Thyroid gland (tissue), 4 donors: ENCODE measurements at regions not wholly inside any gene's neighbourhood (a gene's known extent, or its start where the extent isn't known, plus 50 kb on each side); places are given as distances from the start of the nearest gene placed in this dataset.

Source experiments
- POLR2A ChIP-seq, 2 donors: fragments of 450-650 bp; IDR thresholded peaks; one replicate each; pipeline ENCODE4 v1.6.1; 2017; ENCODE audit warnings: antibody characterized with exemption in 2 of 2, mild to moderate bottlenecking in 2 of 2, moderate library complexity in 1 of 2
- TF ChIP-seq, protein P1 (sequence below), 6 experiments: fragments of 200-600 bp in 3 of 6; fragments of 450-650 bp in 3 of 6; sonication (generic) in 3 of 6; IDR thresholded peaks; one replicate each; pipeline ENCODE4 v1.5.1; 2016 to 2019; ENCODE audit warnings: antibody characterized with exemption in 6 of 6, mild to moderate bottlenecking in 2 of 6, inconsistent platforms in 1 of 6, moderate library complexity in 1 of 6

DNA sequence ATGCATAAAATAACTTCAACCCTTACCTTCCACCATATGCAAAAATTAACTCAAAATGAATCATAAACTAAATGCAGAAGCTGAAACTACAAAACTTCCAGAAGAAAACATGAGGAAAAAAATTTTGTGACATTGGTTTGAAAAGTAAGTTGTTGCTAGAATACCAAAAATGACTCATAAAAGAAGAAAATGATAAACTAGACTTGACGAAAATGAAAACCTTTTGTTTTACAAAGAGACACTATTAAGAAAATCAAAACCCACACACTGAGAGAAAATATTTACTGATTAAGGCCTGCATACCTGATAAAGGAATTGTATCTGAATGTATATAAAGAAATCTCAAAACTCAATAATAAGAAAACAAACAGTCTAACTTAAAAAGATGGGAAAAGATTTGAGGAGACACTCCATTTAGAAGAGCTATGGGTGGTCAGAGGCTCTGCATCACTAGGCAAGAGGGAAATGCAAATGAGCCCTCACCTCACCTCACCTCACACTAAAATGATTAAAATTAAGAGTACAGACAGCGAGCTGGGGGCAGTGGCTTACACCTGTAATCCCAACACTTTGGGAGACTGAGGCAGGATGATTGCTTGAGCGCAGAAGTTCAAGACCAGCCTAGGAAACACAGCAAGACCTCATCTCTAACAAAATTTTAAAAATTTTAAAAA, 97.6 kb upstream of the CST7 start:
- TF ChIP-seq, protein P1, sequence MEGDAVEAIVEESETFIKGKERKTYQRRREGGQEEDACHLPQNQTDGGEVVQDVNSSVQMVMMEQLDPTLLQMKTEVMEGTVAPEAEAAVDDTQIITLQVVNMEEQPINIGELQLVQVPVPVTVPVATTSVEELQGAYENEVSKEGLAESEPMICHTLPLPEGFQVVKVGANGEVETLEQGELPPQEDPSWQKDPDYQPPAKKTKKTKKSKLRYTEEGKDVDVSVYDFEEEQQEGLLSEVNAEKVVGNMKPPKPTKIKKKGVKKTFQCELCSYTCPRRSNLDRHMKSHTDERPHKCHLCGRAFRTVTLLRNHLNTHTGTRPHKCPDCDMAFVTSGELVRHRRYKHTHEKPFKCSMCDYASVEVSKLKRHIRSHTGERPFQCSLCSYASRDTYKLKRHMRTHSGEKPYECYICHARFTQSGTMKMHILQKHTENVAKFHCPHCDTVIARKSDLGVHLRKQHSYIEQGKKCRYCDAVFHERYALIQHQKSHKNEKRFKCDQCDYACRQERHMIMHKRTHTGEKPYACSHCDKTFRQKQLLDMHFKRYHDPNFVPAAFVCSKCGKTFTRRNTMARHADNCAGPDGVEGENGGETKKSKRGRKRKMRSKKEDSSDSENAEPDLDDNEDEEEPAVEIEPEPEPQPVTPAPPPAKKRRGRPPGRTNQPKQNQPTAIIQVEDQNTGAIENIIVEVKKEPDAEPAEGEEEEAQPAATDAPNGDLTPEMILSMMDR (IDR thresholded peaks at IDR 0.05), result no peak
- no peak for TF ChIP-seq POLR2A (IDR thresholded peaks at IDR 0.05)
